ENCODE measurements at regions not wholly inside any gene's neighbourhood (a gene's known extent, or its start where the extent isn't known, plus 50 kb on each side); places are given as distances from the start of the nearest gene placed in this dataset.

DNA sequence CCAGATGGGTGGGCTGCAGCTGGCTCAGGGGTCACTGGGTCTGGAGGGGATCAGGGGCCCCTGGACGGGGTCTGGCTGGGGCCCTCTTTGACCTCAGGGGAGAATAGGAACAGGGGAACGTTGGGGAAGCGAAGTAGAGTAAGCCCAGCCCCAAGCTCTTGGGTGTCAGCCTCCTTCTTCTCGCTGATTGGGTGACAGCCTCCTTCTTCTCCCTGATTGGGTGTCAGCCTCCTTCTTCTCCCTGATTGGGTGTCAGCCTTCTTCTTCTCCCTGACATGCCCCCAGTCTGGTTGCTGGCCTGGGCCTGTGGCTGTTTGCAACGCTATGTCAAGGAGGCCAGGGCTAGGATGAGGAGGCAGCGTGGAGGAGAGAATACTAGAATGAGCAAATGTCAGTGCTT is 76.7 kb upstream of the CASZ1 start:
- Histone ChIP-seq H3K79me2 (ENCODE audit: insufficient read depth) (no peaks in the 10 kb centered on the region), H2AFZ (no peak overlapping the region), H3K27me3 (replicated peaks; ENCODE audit: insufficient read depth) (no peaks in the 10 kb centered on the region), H3K27ac (no peak overlapping the region), H3K4me1 (ENCODE audit: insufficient read depth) (no peaks in the 10 kb centered on the region), H3K4me3 (no peak overlapping the region), H3F3A (ENCODE audit: insufficient read depth) (no peaks in the 10 kb centered on the region), H3K9ac (no peak overlapping the region), H3K4me2 (ENCODE audit: unreplicated experiment) (no peak overlapping the region), H3K36me3 (ENCODE audit: low read depth) (no peaks in the 10 kb centered on the region), H4K20me1 (ENCODE audit: insufficient read depth) (no peaks in the 10 kb centered on the region), H3K9me3 (ENCODE audit: low read depth) (no peaks in the 10 kb centered on the region), H3K9me2 (ENCODE audit: insufficient read depth) (no peaks in the 10 kb centered on the region)
- WGBS, 2 experiments (ENCODE audit: low coverage in 1 of 2, low lambda C conversion rate in 2 of 2, missing lambda C conversion rate in 2 of 2): 57 to 66% methylated on average over 5 to 6 of the region's 6 CpGs
- no peak for TF ChIP-seq EZH2phosphoT487 (IDR thresholded peaks at IDR 0.05; ENCODE audit: insufficient read depth, low read depth)
- TF ChIP-seq EZH2 (IDR thresholded peaks at IDR 0.05; ENCODE audit: insufficient read depth, poor library complexity, severe bottlenecking): no peak
- no peak for DNase-seq
- in situ Hi-C loops (cut with MboI): no loop called here

GRCh38 chr1:10874351-10874750 is 77.9 kb upstream of the CASZ1 start:
- no peak overlapping the region for H3K4me3 ChIP-seq
- no peaks in the 10 kb centered on the region for H3K9me2 ChIP-seq (ENCODE audit: insufficient read depth)
- H2AFZ ChIP-seq: no peak overlapping the region
- H3K9me3 ChIP-seq (ENCODE audit: low read depth): no peaks in the 10 kb centered on the region
- no peaks in the 10 kb centered on the region for H3K4me1 ChIP-seq (ENCODE audit: insufficient read depth)
- no peaks in the 10 kb centered on the region for H3K27me3 ChIP-seq (replicated peaks; ENCODE audit: insufficient read depth)
- no peak overlapping the region for H3K4me2 ChIP-seq (ENCODE audit: unreplicated experiment)
- H3K36me3 ChIP-seq (ENCODE audit: low read depth): no peaks in the 10 kb centered on the region
- no peaks in the 10 kb centered on the region for H3F3A ChIP-seq (ENCODE audit: insufficient read depth)
- WGBS, 2 experiments (ENCODE audit: low coverage in 1 of 2, low lambda C conversion rate in 2 of 2, missing lambda C conversion rate in 2 of 2): 46 to 62% methylated on average over 3 to 5 of the region's 5 CpGs
- in situ Hi-C loops (cut with MboI): no loop called here
- DNase-seq: no peak
- H4K20me1 ChIP-seq (ENCODE audit: insufficient read depth): no peaks in the 10 kb centered on the region
- H3K9ac ChIP-seq: no peak overlapping the region
- H3K79me2 ChIP-seq (ENCODE audit: insufficient read depth): no peaks in the 10 kb centered on the region
- no peak for TF ChIP-seq EZH2phosphoT487 (IDR thresholded peaks at IDR 0.05; ENCODE audit: insufficient read depth, low read depth)
- no peak for TF ChIP-seq EZH2 (IDR thresholded peaks at IDR 0.05; ENCODE audit: insufficient read depth, poor library complexity, severe bottlenecking)
- H3K27ac ChIP-seq: no peak overlapping the region

DNA sequence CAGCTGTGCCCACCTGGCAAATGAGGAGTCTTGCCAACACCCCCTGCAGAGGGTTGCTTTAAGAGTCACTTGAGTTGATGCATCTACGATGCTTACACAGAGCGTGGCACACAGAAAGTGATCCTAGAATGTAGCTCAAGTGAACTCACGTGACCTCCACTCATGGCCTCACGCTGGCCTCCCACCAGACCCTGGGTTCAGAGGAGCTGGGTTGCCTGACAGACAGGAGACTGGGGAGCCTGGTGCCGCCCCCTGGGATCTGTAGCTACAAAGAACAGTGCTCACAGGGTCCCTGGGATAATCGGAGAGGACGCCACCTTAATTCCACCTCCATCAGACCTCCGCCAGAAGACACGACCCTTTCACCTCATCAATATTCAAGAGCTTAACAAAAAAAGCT is 81.4 kb upstream of the CASZ1 start:
- H3K4me2 ChIP-seq (ENCODE audit: unreplicated experiment): no peak overlapping the region
- H3K79me2 ChIP-seq (ENCODE audit: insufficient read depth): no peaks in the 10 kb centered on the region
- no peaks in the 10 kb centered on the region for H3K9me2 ChIP-seq (ENCODE audit: insufficient read depth)
- H3F3A ChIP-seq (ENCODE audit: insufficient read depth): no peaks in the 10 kb centered on the region
- H3K9ac ChIP-seq: no peak overlapping the region
- 77 to 83% methylated on average over 9 of the region's 9 CpGs for WGBS, 2 experiments (ENCODE audit: low coverage in 1 of 2, low lambda C conversion rate in 2 of 2, missing lambda C conversion rate in 2 of 2)
- H3K36me3 ChIP-seq (ENCODE audit: low read depth): no peaks in the 10 kb centered on the region
- no peaks in the 10 kb centered on the region for H3K9me3 ChIP-seq (ENCODE audit: low read depth)
- no peak overlapping the region for H3K27ac ChIP-seq
- no peaks in the 10 kb centered on the region for H4K20me1 ChIP-seq (ENCODE audit: insufficient read depth)
- no peak overlapping the region for H2AFZ ChIP-seq
- TF ChIP-seq EZH2 (IDR thresholded peaks at IDR 0.05; ENCODE audit: insufficient read depth, poor library complexity, severe bottlenecking): no peak
- no peak for TF ChIP-seq EZH2phosphoT487 (IDR thresholded peaks at IDR 0.05; ENCODE audit: insufficient read depth, low read depth)
- H3K4me3 ChIP-seq: no peak overlapping the region
- H3K27me3 ChIP-seq (replicated peaks; ENCODE audit: insufficient read depth): peaks cover 3% of the 10 kb centered on the region; the same call in 1 of the 2 replicates
- in situ Hi-C loops (cut with MboI): no loop called here
- no peak for DNase-seq
- H3K4me1 ChIP-seq (ENCODE audit: insufficient read depth): no peaks in the 10 kb centered on the region

- no peak overlapping the region for H3K4me2 ChIP-seq (ENCODE audit: unreplicated experiment)
- no peaks in the 10 kb centered on the region for H3K9me2 ChIP-seq (ENCODE audit: insufficient read depth)
- H3K4me3 ChIP-seq: no peak overlapping the region
- H3K27me3 ChIP-seq (replicated peaks; ENCODE audit: insufficient read depth): peaks cover 7% of the 10 kb centered on the region; the same call in 1 of the 2 replicates
- H3K36me3 ChIP-seq (ENCODE audit: low read depth): no peaks in the 10 kb centered on the region
- DNase-seq: no peak
- H3K4me1 ChIP-seq (ENCODE audit: insufficient read depth): no peaks in the 10 kb centered on the region
- TF ChIP-seq EZH2phosphoT487 (IDR thresholded peaks at IDR 0.05; ENCODE audit: insufficient read depth, low read depth) (no peak), EZH2 (IDR thresholded peaks at IDR 0.05; ENCODE audit: insufficient read depth, poor library complexity, severe bottlenecking) (no peak)
- no peaks in the 10 kb centered on the region for H3K79me2 ChIP-seq (ENCODE audit: insufficient read depth)
- H4K20me1 ChIP-seq (ENCODE audit: insufficient read depth): no peaks in the 10 kb centered on the region
- in situ Hi-C loops (cut with MboI): no loop called here
- H2AFZ ChIP-seq: no peak overlapping the region
- no peaks in the 10 kb centered on the region for H3F3A ChIP-seq (ENCODE audit: insufficient read depth)
- H3K9me3 ChIP-seq (ENCODE audit: low read depth): no peaks in the 10 kb centered on the region
- 89 to 91% methylated on average over 7 of the region's 7 CpGs for WGBS, 2 experiments (ENCODE audit: low coverage in 1 of 2, low lambda C conversion rate in 2 of 2, missing lambda C conversion rate in 2 of 2)
- no peak overlapping the region for H3K9ac ChIP-seq
- no peak overlapping the region for H3K27ac ChIP-seq
Observed at GRCh38 chr1:10878469-10878868, 82.0 kb upstream of the CASZ1 start.

DNA sequence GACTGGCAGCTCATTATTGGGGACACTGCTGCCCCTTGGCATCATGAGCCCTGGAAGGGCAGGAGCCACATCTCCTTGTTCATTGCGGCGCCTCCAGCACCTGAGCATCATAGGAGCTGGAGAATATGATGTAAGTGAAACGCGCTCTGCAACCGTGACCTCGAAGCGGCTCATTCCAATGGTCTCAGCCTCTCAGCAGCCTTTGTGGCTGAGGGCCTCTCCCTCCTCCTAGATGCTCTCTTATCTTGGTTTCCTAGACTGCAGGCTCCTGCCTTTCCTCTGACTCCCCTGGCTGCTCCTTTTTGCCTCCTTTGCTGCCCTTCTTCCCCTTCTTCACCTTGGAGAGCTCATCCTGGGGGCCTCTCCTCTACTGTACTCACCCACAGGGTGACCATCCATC is 83.6 kb upstream of the CASZ1 start:
- Histone ChIP-seq H3K9me2 (ENCODE audit: insufficient read depth) (no peaks in the 10 kb centered on the region), H4K20me1 (ENCODE audit: insufficient read depth) (no peaks in the 10 kb centered on the region), H3K4me1 (ENCODE audit: insufficient read depth) (no peaks in the 10 kb centered on the region), H3K4me3 (no peak overlapping the region), H3K79me2 (ENCODE audit: insufficient read depth) (no peaks in the 10 kb centered on the region), H3K27ac (no peak overlapping the region), H3K9me3 (ENCODE audit: low read depth) (no peaks in the 10 kb centered on the region), H3K9ac (no peak overlapping the region), H2AFZ (no peak overlapping the region), H3K4me2 (ENCODE audit: unreplicated experiment) (no peak overlapping the region), H3F3A (ENCODE audit: insufficient read depth) (no peaks in the 10 kb centered on the region), H3K27me3 (replicated peaks; ENCODE audit: insufficient read depth) (peaks cover 15% of the 10 kb centered on the region), H3K36me3 (ENCODE audit: low read depth) (no peaks in the 10 kb centered on the region)
- in situ Hi-C loops (cut with MboI): no loop called here
- DNase-seq: no peak
- 90 to 91% methylated on average over 7 of the region's 7 CpGs for WGBS, 2 experiments (ENCODE audit: low coverage in 1 of 2, low lambda C conversion rate in 2 of 2, missing lambda C conversion rate in 2 of 2)
- no peak for TF ChIP-seq EZH2 (IDR thresholded peaks at IDR 0.05; ENCODE audit: insufficient read depth, poor library complexity, severe bottlenecking)
- no peak for TF ChIP-seq EZH2phosphoT487 (IDR thresholded peaks at IDR 0.05; ENCODE audit: insufficient read depth, low read depth)
